CD4-positive, alpha-beta T cell (primary cell): ENCODE measurements at regions not wholly inside any gene's neighbourhood (a gene's known extent, or its start where the extent isn't known, plus 50 kb on each side); places are given as distances from the start of the nearest gene placed in this dataset.

Experiments used
- ATAC-seq: fragments of 200-7000 bp; cut with Tn5 transposase; one replicate; pipeline ENCODE4 v1.10.0; 2022; ENCODE audit warnings: mild to moderate bottlenecking; ENCODE audit not compliant: poor library complexity
- CTCF ChIA-PET: fragments of 350-600 bp; sonication (Branson Sonifier 250); formaldehyde crosslinking; loops from one replicate; lab custom pipeline; 2021; ENCODE audit warnings: antibody characterized with exemption, inconsistent platforms; lab: Charles Lee
- POLR2A ChIA-PET: fragments of 350-600 bp; sonication (Branson Sonifier 250); formaldehyde crosslinking; loops from one replicate; lab custom pipeline; 2021; ENCODE audit warnings: antibody characterized with exemption, inconsistent platforms; lab: Charles Lee
- DNase-seq, 14 experiments: peaks; one replicate each; pipeline ENCODE4 v3.0.0-alpha.2; 2013 to 2020; ENCODE audit warnings: mixed read lengths in 2 of 14
- H3K27ac ChIP-seq, 2 donors: one replicate each; pipeline versions ENCODE4 v1.5.1 to v1.7.0; 2013; ENCODE audit warnings: low read length in 2 of 2, low read depth in 1 of 2, mild to moderate bottlenecking in 1 of 2
- H3K27me3 ChIP-seq, 2 experiments: 1 replicate in 1 of 2; 2 replicates in 1 of 2; pipeline versions ENCODE4 v1.6.1 to v1.7.0; 2013; ENCODE audit warnings: low read length in 2 of 2, control low read depth in 1 of 2, mild to moderate bottlenecking in 1 of 2, moderate library complexity in 1 of 2; ENCODE audit not compliant: insufficient read depth in 2 of 2, control insufficient read depth in 1 of 2
- H3K36me3 ChIP-seq: one replicate; pipeline ENCODE4 v1.6.1; 2013; ENCODE audit warnings: low read length, control low read depth; ENCODE audit not compliant: insufficient read depth
- H3K4me1 ChIP-seq: one replicate; pipeline ENCODE4 v1.6.1; 2013; ENCODE audit warnings: low read length, control low read depth; ENCODE audit not compliant: insufficient read depth
- H3K4me3 ChIP-seq: one replicate; pipeline ENCODE4 v1.5.1; 2013; ENCODE audit warnings: mild to moderate bottlenecking, low read length, moderate library complexity
- H3K9me3 ChIP-seq, 2 experiments: 1 replicate in 1 of 2; 2 replicates in 1 of 2; pipeline versions ENCODE4 v1.6.1 to v1.7.0; 2013; ENCODE audit warnings: low read length in 2 of 2, mild to moderate bottlenecking in 2 of 2, control low read depth in 1 of 2, moderate library complexity in 1 of 2; ENCODE audit not compliant: control insufficient read depth in 1 of 2, insufficient read depth in 1 of 2
- H3K27ac Mint-ChIP-seq: one replicate; pipeline ENCODE4 v1.8.0; 2020; ENCODE audit warnings: mixed read lengths
- H3K27me3 Mint-ChIP-seq: one replicate; pipeline ENCODE4 v1.8.0; 2021; ENCODE audit warnings: mixed read lengths
- H3K36me3 Mint-ChIP-seq: one replicate; pipeline ENCODE4 v1.8.0; 2021; ENCODE audit warnings: low read depth, mixed read lengths
- H3K4me1 Mint-ChIP-seq: one replicate; pipeline ENCODE4 v1.8.0; 2021; ENCODE audit warnings: low read depth, mixed read lengths
- H3K4me3 Mint-ChIP-seq: one replicate; pipeline ENCODE4 v1.8.0; 2020; ENCODE audit warnings: mild to moderate bottlenecking, mixed read lengths
- H3K9me3 Mint-ChIP-seq: one replicate; pipeline ENCODE4 v1.8.0; 2020; ENCODE audit warnings: mixed read lengths
- CTCF ChIP-seq: fragments of 200-600 bp; IDR thresholded peaks from one replicate; pipeline ENCODE4 v1.8.0; 2022; ENCODE audit warnings: antibody characterized with exemption, mild to moderate bottlenecking
- intact Hi-C, 2 experiments: fragments of 100-400 bp; cut with DNase I in 1 of 2; cut with micrococcal nuclease in 1 of 2; formaldehyde crosslinking; loops; one replicate each; pipeline versions ENCODE4 v1.15.1 to v1.9.0; 2023 to 2025; cut with DNase I, micrococcal nuclease

DNA sequence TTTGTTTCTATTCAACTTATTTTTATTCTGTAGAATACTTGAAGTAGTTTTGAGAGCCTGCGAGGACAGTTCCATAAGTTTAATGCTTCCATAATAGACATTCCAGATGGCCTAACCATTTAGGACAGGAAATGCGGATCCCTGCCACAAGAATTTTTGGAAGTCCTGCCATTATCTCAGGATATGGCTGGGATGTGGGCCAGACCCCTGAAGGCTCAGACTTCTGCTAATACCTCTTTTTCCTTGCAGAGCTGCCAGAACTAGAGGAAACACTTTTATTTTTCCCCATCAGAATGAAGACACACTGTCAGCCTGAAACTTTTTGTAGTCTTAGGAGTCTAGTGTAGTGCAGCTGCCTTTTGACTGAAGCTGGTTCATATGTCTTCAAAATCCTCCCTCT lies 806.5 kb downstream of the TDRD15 start:
- ChIA-PET CTCF (no interaction called here), POLR2A (no interaction called here)
- ATAC-seq (no peak), DNase-seq (no peak)
- no peak overlapping the region for H3K4me3 Mint-ChIP-seq
- no peak overlapping the region for H3K4me3 ChIP-seq
- no peaks in the 10 kb centered on the region for H3K36me3 ChIP-seq
- H3K9me3 ChIP-seq = peaks cover 0 to 14% of the 10 kb centered on the region in 2 experiments
- no peak overlapping the region for H3K27ac ChIP-seq
- H3K27ac Mint-ChIP-seq = no peak overlapping the region
- H3K36me3 Mint-ChIP-seq = no peaks in the 10 kb centered on the region
- no peak for TF ChIP-seq CTCF
- H3K4me1 Mint-ChIP-seq = no peaks in the 10 kb centered on the region
- intact Hi-C loops = no loop called here
- H3K4me1 ChIP-seq = no peaks in the 10 kb centered on the region
- no peaks in the 10 kb centered on the region for H3K27me3 Mint-ChIP-seq
- no peaks in the 10 kb centered on the region for H3K27me3 ChIP-seq
- H3K9me3 Mint-ChIP-seq = peaks cover 13% of the 10 kb centered on the region

GRCh38 chr2:21939967-21940366 lies 816.2 kb downstream of the TDRD15 start:
- ATAC-seq (no peak), DNase-seq (no peak)
- no peaks in the 10 kb centered on the region for H3K36me3 ChIP-seq
- H3K4me1 ChIP-seq = no peaks in the 10 kb centered on the region
- H3K4me3 Mint-ChIP-seq = no peak overlapping the region
- H3K9me3 Mint-ChIP-seq = peaks cover 7% of the 10 kb centered on the region
- H3K4me3 ChIP-seq = no peak overlapping the region
- intact Hi-C loops = no loop called here
- no peaks in the 10 kb centered on the region for H3K9me3 ChIP-seq
- POLR2A ChIA-PET = no interaction called here
- CTCF ChIA-PET = no interaction called here
- H3K4me1 Mint-ChIP-seq = no peaks in the 10 kb centered on the region
- H3K27ac ChIP-seq = no peak overlapping the region
- no peaks in the 10 kb centered on the region for H3K27me3 ChIP-seq
- no peak overlapping the region for H3K27ac Mint-ChIP-seq
- no peaks in the 10 kb centered on the region for H3K27me3 Mint-ChIP-seq
- no peak for TF ChIP-seq CTCF
- no peaks in the 10 kb centered on the region for H3K36me3 Mint-ChIP-seq

GRCh38 chr2:21944536-21944935 lies 820.8 kb downstream of the TDRD15 start:
- ChIA-PET CTCF (no interaction called here), POLR2A (no interaction called here)
- H3K36me3 ChIP-seq = no peaks in the 10 kb centered on the region

More at GRCh38 chr2:21944536-21944935, 820.8 kb downstream of the TDRD15 start:
- intact Hi-C loops = no loop called here
- Mint-ChIP-seq H3K27me3 (no peaks in the 10 kb centered on the region), H3K36me3 (no peaks in the 10 kb centered on the region), H3K9me3 (peaks cover 5% of the 10 kb centered on the region), H3K4me3 (no peak overlapping the region), H3K4me1 (no peaks in the 10 kb centered on the region), H3K27ac (no peak overlapping the region)
- DNase-seq = no peak
- ATAC-seq = no peak
- no peaks in the 10 kb centered on the region for H3K27me3 ChIP-seq
- H3K4me3 ChIP-seq = no peak overlapping the region
- TF ChIP-seq CTCF = no peak
- no peak overlapping the region for H3K27ac ChIP-seq
- H3K4me1 ChIP-seq = no peaks in the 10 kb centered on the region
- H3K9me3 ChIP-seq = no peaks in the 10 kb centered on the region
